Peyer's patch (tissue), 4 donors: ENCODE measurements at regions not wholly inside any gene's neighbourhood (a gene's known extent, or its start where the extent isn't known, plus 50 kb on each side); places are given as distances from the start of the nearest gene placed in this dataset.

Source experiments
- DNase-seq, 3 donors: peaks; one replicate each; pipeline ENCODE4 v3.0.0-alpha.2; 2017 to 2019
- H3K27ac ChIP-seq, 4 donors: fragments of 200-600 bp; sonication (generic); one replicate each; pipeline ENCODE4 v1.5.1; 2016 to 2019
- H3K27me3 ChIP-seq, 2 donors: fragments of 200-600 bp; sonication (generic); one replicate each; pipeline ENCODE4 v1.5.1; 2019
- H3K36me3 ChIP-seq, 3 donors: fragments of 200-600 bp; sonication (generic); one replicate each; pipeline ENCODE4 v1.5.1; 2016 to 2019
- H3K4me1 ChIP-seq, 4 donors: fragments of 200-600 bp; sonication (generic); one replicate each; pipeline ENCODE4 v1.5.1; 2016 to 2019
- H3K4me3 ChIP-seq, 4 donors: fragments of 200-600 bp; sonication (generic); 1 replicate in 3 of 4; 2 replicates in 1 of 4; pipeline ENCODE4 v1.5.1; 2016 to 2019; ENCODE audit warnings: mild to moderate bottlenecking in 1 of 4
- H3K9me3 ChIP-seq, 4 donors: fragments of 200-600 bp; sonication (generic); one replicate each; pipeline ENCODE4 v1.5.1; 2016 to 2019; ENCODE audit warnings: mild to moderate bottlenecking in 1 of 4
- POLR2A ChIP-seq, 2 donors: fragments of 450-650 bp; IDR thresholded peaks; one replicate each; pipeline ENCODE4 v1.5.1; 2017; ENCODE audit warnings: antibody characterized with exemption in 2 of 2, mild to moderate bottlenecking in 2 of 2, moderate library complexity in 2 of 2
- TF ChIP-seq, protein P1 (sequence below), 6 experiments: fragments of 450-650 bp in 4 of 6; fragments of 200-600 bp in 2 of 6; sonication (generic) in 1 of 6; IDR thresholded peaks; one replicate each; pipeline ENCODE4 v1.5.1; 2017 to 2019; ENCODE audit warnings: antibody characterized with exemption in 6 of 6, mild to moderate bottlenecking in 3 of 6, moderate library complexity in 1 of 6

DNA sequence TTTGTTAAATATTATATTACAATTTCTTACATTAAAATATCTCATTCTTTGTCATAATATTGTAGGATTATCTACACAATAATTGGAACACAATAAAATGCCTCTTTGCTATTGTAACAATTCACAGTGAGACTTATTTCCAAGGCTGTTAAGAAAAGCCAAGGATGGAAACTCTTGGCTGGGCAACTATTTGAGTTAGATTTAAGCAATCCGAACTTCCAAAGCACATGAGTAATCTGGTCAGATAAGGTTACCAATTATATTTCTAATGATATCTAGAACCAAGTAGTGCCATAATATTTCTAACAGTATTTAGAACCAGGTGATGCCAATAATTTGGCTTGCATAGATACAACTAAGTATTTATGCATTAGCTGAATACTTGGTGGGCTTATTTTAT, 154.7 kb upstream of the KCNK2 start:
- Histone ChIP-seq H3K27me3 (no peaks in the 10 kb centered on the region), H3K4me3 (no peak overlapping the region), H3K4me1 (no peaks in the 10 kb centered on the region), H3K36me3 (no peaks in the 10 kb centered on the region), H3K27ac (no peak overlapping the region), H3K9me3 (no peaks in the 10 kb centered on the region)
- no peak for DNase-seq
- TF ChIP-seq POLR2A (IDR thresholded peaks at IDR 0.05): no peak
- TF ChIP-seq, protein P1, sequence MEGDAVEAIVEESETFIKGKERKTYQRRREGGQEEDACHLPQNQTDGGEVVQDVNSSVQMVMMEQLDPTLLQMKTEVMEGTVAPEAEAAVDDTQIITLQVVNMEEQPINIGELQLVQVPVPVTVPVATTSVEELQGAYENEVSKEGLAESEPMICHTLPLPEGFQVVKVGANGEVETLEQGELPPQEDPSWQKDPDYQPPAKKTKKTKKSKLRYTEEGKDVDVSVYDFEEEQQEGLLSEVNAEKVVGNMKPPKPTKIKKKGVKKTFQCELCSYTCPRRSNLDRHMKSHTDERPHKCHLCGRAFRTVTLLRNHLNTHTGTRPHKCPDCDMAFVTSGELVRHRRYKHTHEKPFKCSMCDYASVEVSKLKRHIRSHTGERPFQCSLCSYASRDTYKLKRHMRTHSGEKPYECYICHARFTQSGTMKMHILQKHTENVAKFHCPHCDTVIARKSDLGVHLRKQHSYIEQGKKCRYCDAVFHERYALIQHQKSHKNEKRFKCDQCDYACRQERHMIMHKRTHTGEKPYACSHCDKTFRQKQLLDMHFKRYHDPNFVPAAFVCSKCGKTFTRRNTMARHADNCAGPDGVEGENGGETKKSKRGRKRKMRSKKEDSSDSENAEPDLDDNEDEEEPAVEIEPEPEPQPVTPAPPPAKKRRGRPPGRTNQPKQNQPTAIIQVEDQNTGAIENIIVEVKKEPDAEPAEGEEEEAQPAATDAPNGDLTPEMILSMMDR (IDR thresholded peaks at IDR 0.05): no peak

DNA sequence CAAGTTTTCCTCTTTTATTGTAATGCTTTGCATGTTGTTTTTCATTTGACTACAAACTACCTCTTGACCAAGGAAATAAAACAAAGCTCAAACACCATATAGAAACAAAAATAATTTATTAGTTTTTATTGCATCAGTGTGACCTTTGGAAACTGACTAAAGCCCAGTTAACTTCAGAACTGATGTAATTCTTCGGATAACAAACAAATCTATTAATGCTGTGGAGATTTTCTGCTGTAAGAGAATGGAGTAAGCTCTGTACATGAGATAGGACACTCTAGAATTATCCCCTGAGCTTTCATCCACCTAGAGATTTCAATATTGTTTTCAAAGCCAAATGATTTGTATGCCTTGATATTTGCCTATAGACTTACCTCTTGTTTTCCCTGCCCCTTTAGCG, 154.0 kb upstream of the KCNK2 start:
- no peak for DNase-seq
- Histone ChIP-seq H3K4me3 (no peak overlapping the region), H3K9me3 (no peaks in the 10 kb centered on the region), H3K27me3 (no peaks in the 10 kb centered on the region), H3K36me3 (no peaks in the 10 kb centered on the region), H3K4me1 (no peaks in the 10 kb centered on the region), H3K27ac (no peak overlapping the region)
- TF ChIP-seq POLR2A (IDR thresholded peaks at IDR 0.05): no peak
- TF ChIP-seq, protein P1 (IDR thresholded peaks at IDR 0.05): no peak

DNA sequence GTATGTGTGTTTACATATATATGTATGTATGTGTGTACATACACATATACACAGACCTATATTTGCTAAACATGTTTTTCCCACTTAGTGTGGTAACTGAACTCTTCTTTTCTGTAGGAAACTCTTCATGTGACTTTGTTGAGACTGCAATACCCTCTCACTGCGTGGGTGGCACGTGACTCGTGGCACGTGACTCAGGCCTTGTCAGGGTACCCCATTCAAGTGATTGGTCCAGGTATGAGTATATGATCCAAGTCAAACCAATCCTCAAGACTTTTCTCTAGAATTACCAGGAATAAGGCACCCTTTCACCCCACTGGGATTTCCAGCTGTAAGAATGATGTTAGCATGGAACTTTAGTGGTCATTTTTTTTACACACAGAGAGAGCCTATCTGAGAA, 149.2 kb upstream of the KCNK2 start:
- no peaks in the 10 kb centered on the region for H3K9me3 ChIP-seq
- H3K27ac ChIP-seq: no peak overlapping the region
- DNase-seq: no peak
- no peak overlapping the region for H3K4me3 ChIP-seq
- H3K27me3 ChIP-seq: no peaks in the 10 kb centered on the region
- H3K4me1 ChIP-seq: no peaks in the 10 kb centered on the region
- no peaks in the 10 kb centered on the region for H3K36me3 ChIP-seq
- TF ChIP-seq POLR2A (IDR thresholded peaks at IDR 0.05): no peak
- TF ChIP-seq, protein P1 (IDR thresholded peaks at IDR 0.05): no peak

DNA sequence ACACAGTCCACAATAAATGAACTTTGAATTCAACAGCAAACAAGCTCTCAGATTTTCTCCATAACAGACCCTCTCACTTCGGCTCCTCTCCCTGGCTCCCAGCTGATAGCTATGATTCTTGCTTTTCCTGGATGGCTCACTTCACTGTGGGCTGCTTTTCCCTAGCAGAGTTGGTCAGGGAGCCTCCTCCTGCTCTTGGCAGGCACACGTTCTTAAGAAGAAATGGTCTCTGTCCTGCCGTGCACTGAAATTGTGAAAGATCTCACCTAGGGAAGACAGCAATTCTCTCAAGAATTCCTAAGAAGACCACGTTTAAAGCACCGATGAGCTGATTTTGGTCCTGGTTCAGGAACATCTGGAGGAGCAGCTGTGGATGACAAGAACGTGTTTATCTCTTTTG, 148.5 kb upstream of the KCNK2 start:
- H3K4me3 ChIP-seq: no peak overlapping the region
- H3K27ac ChIP-seq: no peak overlapping the region
- TF ChIP-seq POLR2A (IDR thresholded peaks at IDR 0.05): no peak
- TF ChIP-seq, protein P1 (IDR thresholded peaks at IDR 0.05): no peak
- H3K27me3 ChIP-seq: no peaks in the 10 kb centered on the region
- no peaks in the 10 kb centered on the region for H3K36me3 ChIP-seq
- DNase-seq: no peak
- no peaks in the 10 kb centered on the region for H3K4me1 ChIP-seq
- no peaks in the 10 kb centered on the region for H3K9me3 ChIP-seq

- DNase-seq: no peak
- H3K27me3 ChIP-seq: no peaks in the 10 kb centered on the region
- no peaks in the 10 kb centered on the region for H3K9me3 ChIP-seq
- TF ChIP-seq, protein P1 (IDR thresholded peaks at IDR 0.05): no peak
- no peak for TF ChIP-seq POLR2A (IDR thresholded peaks at IDR 0.05)
- no peaks in the 10 kb centered on the region for H3K4me1 ChIP-seq
- H3K36me3 ChIP-seq: no peaks in the 10 kb centered on the region
- no peak overlapping the region for H3K27ac ChIP-seq
- H3K4me3 ChIP-seq: no peak overlapping the region
Observed at GRCh38 chr1:214935258-214935657, 147.3 kb upstream of the KCNK2 start.

- H3K36me3 ChIP-seq: no peaks in the 10 kb centered on the region
- TF ChIP-seq, protein P1 (IDR thresholded peaks at IDR 0.05): no peak
- no peak for TF ChIP-seq POLR2A (IDR thresholded peaks at IDR 0.05)
- no peaks in the 10 kb centered on the region for H3K9me3 ChIP-seq
- no peaks in the 10 kb centered on the region for H3K27me3 ChIP-seq
- no peak overlapping the region for H3K4me3 ChIP-seq
- DNase-seq: no peak
- H3K4me1 ChIP-seq: no peaks in the 10 kb centered on the region
- no peak overlapping the region for H3K27ac ChIP-seq
Observed at GRCh38 chr1:214939180-214939579, 143.4 kb upstream of the KCNK2 start.
